ENCODE measurements at regions not wholly inside any gene's neighbourhood (a gene's known extent, or its start where the extent isn't known, plus 50 kb on each side); places are given as distances from the start of the nearest gene placed in this dataset.
"Not testable (repeated sequence)": the region's sequence is repeated elsewhere in the genome, so short reads cannot be mapped to it uniquely, and the experiment has no call there.

DNA sequence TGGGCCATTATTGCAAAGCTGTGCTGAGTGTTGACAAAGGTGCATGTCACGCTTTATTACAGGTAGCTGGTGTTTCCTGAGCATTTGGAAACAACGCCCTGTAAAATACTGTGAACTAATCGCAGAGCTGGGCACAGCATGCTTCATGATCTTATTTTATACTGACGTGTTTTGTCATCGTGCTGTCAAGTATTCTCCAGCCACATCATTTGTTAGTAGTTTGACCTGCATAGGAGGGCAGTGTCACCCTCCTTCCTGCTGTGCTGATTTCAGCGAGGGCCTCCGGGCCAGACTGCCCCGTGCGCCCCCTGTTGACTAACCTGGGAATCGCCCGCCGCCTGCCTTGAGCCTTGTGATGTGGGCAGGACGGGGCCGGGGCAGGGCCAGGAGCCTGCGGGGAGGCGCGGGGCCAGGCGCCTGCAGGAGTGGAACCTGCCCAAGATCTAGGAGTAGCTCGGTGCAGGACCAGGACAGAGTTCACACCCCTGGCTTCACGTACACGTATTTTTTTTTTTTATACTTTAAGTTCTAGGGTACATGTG lies 820.7 kb downstream of the KCNJ18 start:
- intact Hi-C loops (cut with DNase I): no loop called here
- DNase-seq (no peak), ATAC-seq (no peak)

DNA sequence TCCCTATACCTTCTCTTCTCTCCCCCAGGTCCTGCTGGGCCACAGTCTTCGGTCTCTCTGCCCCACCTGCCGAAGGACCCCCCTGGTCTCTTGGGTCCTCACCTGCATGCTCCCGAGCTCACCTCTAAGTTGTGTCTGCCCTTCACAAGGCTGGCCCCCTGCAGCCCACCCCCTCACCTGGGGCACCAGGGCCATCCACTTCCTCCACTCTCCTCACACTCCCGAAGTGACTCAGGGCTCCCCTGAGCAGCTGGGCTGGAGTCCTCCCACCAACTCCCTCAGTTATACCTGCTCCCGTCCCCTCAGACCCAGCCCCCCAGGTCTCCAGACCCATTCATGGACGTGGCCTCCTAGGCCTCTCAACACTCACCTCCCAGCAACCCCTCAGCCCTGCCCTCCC lies 822.0 kb downstream of the KCNJ18 start:
- no peak for DNase-seq
- intact Hi-C loops (cut with DNase I): no loop called here
- no peak for ATAC-seq

DNA sequence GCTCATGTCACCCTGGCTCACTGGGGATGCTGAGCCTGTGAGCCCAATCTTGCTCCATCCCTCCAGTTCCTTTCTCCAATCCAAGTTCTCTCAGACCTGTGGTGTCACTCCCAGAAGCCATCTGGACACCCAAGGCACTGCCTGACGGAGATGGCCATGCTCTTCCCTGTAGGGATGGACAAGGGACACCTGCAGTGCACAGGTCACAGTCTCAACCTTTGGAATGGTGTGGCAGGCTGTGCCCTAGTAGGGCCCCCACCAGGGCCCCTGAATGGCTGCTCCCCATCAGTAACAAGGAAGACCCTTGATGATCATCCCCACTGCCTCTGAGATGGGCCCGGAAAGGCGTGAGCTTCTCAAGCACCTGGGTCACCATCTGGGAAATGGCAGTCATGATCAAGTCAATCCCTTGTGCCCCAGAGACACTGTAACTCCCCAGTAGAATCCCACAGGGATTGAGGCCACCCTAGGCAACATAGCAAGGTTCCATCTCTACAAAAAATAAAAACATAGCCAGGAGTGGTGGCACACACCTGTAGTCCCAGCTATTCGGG lies 822.5 kb downstream of the KCNJ18 start:
- intact Hi-C loops (cut with DNase I): no loop called here
- DNase-seq (no peak), ATAC-seq (no peak)

DNA sequence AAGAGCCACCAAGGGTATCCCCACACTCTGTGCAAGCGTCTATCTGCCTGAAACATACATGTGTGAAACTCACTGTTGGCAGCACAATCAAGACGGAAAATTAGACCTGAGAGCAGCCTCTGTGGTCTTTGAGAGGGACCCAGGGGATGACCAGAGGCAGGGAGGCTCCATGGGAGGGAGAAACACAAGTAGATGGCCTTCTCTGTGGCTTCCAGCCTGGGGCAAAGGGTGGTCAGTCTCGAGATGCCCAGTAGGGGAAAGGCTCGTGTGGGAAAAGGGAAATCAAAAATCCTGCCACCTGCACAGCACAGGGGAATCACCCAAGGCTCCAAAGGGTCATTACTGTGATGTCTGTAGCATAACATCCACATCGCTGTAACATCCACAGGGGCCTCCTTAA lies 823.3 kb downstream of the KCNJ18 start:
- intact Hi-C loops (cut with DNase I): no loop called here
- ATAC-seq (no peak), DNase-seq (no peak)

DNA sequence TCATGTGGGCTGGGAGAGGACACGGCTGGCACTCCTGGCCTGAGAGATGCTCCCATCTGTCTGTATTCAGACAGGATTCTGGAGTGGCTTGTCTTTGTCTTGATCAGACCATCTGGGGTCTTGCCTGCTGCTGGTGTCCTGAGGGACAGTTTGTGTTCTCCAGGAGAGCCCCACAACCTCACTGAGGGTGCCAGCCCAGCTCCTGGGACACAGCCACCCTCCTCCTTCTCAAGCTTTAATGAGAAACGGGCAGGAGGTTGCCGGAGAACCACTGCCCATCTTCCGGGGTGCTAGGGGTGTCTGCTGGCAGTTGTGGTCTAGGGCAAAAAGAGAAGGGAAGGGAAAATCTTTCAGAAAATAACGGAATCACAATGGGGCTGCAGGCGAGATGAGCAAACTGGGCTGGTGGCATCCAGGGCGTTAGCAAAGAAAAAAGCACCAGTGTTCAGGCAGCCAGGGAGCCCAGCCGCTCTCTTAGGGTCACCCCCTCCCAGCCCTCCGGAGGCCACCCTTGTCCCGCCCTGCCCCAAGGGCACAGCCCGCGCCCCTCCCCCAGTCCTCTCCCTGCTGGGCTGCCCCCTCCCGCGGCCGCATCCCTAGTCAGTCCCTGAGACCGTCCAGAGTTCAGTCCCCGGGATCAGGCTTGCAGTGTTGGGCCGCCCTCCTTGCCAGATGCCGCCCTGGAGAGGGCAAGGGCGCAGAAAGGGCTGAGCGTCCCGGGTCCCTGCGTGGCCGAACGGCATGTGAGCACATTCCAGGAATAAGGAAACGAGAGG lies 824.7 kb downstream of the KCNJ18 start:
- intact Hi-C loops (cut with DNase I): no loop called here
- ATAC-seq (no peak), DNase-seq (no peak)

DNA sequence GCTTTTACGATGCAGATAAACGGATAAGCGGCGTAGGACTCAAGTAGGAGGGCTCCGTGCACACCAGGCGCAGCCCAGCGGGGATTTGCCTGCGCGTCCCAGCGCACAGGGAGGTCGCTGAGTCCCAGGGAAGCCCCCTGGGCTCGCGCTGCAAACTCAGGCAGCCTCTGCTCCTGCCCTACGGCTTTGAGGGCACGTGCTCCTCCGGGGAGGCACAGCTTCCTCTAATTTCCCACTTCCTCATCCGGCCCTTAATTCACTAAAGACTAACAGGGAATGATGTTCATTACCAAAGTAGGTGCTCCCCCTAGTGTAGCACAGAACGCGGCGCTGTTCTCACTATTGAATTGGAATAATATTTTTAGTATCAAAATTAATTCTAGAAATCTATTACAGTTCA lies 825.4 kb downstream of the KCNJ18 start:
- ATAC-seq (no peak), DNase-seq (no peak)
- intact Hi-C loops (cut with DNase I): no loop called here

DNA sequence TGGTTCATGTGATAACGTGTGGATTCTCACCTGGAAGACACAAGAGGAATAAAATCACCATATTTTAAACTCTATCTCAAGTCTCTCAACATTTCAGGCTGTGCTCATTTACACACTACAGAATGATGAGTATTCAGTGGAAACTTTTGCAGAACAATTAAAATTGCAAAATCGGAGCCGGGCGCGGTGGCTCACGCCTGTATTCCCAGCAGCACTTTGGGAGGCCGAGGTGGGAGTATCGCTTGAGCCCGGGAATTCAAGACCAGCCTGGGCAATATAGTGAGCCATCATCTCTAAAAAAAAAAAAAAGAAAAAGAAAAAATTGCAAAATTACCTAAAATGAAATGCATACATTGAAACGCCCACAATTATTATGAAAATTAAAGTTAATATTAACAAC lies 825.9 kb downstream of the KCNJ18 start:
- intact Hi-C loops (cut with DNase I): no loop called here
- ATAC-seq: no peak

DNA sequence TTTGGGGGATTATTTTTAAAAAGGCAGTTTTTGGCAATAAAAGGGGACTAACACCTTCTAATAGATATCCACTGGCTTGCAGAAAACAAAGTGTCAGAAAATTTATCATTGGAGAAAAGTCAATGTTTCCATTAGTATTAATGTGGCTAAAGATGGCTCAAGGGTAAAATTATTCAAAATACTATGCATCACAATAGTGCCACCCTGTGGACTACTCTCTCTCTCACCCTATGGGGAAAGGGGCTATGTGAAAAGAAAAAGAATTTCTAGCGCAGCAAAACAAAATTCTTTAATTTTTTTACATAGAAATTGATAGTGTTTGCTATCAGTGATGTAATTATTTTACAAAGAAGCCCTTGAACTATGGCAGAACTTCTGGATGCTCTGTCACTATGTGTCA lies 856.5 kb downstream of the KCNJ18 start:
- intact Hi-C loops (cut with DNase I); ATAC-seq; DNase-seq: not testable (repeated sequence)

More for the DNA sequence above, 825.9 kb downstream of the KCNJ18 start:
- DNase-seq: no peak

DNA sequence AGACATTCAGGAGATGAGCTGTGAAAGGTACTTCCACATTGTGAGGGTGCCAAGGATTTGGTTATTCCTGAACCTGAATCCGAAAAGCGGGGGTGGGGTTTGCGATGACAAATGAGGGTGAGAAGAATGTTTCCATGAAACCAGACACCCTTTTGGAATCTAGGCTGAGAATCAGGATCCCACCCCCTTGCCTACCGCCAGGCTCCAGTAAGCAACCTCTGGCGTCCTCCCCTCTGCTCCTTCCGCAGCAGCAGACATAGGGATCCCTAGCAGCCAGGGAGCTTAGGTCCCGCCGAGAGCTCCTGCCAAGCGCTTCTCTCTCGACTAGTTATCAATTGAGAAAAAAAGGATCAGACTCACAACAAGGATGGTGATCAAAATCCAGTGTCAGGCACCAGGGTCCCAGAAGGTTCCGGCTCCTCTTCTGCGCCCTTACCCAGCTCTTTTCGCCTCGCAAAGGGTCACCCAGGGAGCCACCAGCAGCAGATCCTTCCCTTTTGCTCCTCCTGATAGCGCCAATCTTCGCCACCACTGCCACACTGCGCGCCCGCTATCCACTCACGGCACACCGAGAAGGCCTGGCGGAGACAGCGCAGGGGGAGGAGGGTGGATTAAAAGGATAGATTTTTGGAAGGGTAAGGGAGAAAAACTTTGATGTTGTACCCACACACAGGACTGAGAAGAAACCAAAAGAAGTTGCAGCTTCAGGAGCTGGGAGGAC lies 859.5 kb downstream of the KCNJ18 start:
- intact Hi-C loops (cut with DNase I); ATAC-seq; DNase-seq: not testable (repeated sequence)

DNA sequence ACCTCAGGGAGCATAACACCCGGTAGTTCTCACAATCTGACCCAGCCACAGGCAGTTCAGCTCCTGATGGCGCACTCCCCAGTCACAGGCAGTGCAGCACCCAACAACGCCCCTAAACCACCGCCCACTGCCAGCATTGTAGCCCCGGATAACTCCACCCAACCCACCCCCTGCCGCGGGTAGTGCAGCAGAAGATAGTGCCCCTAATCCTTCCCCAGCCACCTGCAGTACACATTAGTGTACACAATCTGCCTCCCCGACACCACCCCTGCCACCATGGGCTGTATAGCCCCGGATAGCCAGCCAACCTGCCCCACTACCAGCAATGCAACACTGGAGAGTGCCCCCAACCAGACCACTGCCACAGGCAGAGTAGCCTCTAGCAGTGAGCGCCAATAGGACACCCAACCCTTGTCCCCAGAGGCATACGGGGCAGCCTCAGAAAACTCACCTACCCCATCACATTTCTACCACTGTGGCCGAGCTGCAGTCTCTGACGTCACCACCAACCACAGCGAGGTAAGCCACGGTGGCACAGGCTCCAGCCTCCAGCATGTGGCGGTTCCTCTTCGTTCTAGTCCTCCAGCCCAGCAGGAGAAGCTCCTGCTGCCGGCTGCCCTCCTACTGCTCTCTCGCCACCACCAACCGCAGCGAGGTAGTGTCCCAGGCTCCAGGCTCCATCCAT lies 877.3 kb downstream of the KCNJ18 start:
- intact Hi-C loops (cut with DNase I): no loop called here
- ATAC-seq: no peak

DNA sequence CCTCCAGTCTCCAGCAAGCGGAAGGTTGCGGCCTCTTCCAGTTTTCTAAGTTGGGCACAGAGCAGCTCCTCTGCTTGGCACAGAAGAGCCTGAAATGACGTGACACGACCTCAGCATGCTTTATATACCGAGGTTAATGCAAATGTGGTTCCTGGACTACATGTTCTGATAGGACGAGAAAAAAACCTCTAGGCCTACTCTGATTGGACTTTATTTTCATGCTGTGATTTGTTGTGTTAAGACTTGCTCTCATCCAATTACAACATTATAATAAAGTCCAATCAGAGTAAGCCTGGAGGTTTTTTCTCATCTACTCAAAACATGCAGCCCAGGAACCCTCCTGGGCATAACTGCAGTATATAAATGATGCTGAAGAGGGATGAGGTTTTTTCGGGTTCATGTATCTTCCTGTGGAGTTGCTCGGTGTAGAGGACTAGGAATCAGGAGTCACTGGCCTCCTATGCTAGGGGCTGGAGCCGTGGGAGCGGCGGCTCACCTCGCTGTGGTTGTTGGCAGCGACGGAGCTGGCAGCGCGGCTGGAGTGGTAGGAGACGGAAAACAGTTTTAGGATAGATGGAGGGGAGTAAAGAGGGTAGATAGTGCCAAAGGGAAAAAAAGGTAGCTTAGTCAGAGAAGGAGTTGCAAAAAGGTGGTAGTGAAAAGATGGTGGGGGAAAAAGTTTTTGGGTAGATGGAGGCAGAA lies 878.0 kb downstream of the KCNJ18 start:
- DNase-seq (no peak), ATAC-seq (no peak)
- intact Hi-C loops (cut with DNase I): no loop called here

More for the DNA sequence above, 877.3 kb downstream of the KCNJ18 start:
- no peak for DNase-seq

DNA sequence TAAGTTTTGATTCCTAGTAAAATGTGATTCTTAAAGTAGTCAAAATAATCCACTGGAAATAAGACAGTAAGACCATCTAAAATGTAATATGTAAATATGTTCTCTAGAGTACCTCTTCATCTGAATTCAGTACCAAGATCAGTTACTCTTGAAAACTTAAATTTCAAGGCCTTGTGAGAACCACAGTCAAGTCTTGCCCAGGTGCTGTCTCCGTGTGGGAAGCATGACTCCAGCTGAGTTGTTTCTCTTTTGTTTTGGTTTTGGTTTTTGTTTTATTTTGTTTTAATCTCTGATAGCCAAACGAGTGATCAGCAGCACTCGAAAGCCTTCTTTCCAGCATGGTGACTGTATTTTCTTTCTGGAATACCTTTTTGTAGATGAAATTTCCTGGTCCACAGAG lies 907.0 kb downstream of the KCNJ18 start:
- intact Hi-C loops (cut with DNase I): no loop called here
- ATAC-seq (no peak), DNase-seq (no peak)

DNA sequence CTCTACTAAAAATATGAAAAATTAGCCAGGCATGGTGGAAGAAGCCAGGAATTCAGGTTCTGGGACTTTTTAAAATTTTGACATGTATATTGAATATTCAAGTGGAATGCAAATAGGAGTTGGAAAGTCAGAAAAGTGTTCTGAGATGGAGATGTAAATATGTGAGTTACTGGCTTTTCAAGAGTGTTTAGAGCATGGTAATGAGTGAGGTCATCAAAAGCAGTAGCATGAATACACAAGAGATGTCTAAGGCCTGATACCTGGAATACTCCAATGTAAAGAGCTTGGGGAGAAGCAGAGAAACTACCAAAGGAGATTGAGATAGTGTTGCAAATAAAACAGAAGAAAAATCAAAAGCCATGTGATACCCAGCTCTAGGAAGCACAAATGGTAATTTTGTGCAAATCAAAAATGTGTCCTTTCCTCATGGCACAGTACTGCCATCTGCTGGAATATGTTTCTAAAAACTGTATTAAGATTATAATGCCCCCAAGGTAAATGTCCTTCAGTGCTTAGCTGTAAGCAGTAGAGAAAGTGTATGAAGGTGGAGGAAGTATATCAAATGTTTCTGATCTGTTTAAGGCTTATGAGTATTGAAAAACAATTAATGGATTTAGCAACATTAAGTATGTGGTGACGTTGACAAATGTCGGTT lies 908.4 kb downstream of the KCNJ18 start:
- DNase-seq: no peak
- no peak for ATAC-seq
- intact Hi-C loops (cut with DNase I): no loop called here
